ENCODE measurements at regions not wholly inside any gene's neighbourhood (a gene's known extent, or its start where the extent isn't known, plus 50 kb on each side); places are given as distances from the start of the nearest gene placed in this dataset.

GRCh38 chr3:83740504-83740903 is 1218.3 kb upstream of the CADM2 start:
- H3K4me3 Mint-ChIP-seq: no peak overlapping the region
- Histone ChIP-seq H3K36me3 (ENCODE audit: control insufficient read depth in 2 of 2, extremely low read depth in 1 of 2, insufficient read depth in 1 of 2, low read length in 1 of 2) (no peaks in the 10 kb centered on the region), H3K27me3 (replicated peaks in 1 of 2; ENCODE audit: control insufficient read depth in 2 of 2, extremely low read depth in 1 of 2, insufficient read depth in 2 of 2, low read length in 1 of 2) (no peaks in the 10 kb centered on the region), H3K4me1 (ENCODE audit: control insufficient read depth in 1 of 2, extremely low read depth in 1 of 2, insufficient read depth in 2 of 2, low read length in 2 of 2) (no peaks in the 10 kb centered on the region), H3K9me3 (no peaks in the 10 kb centered on the region), H3K4me3 (ENCODE audit: control insufficient read depth in 1 of 2, extremely low read depth in 1 of 2, low read length in 1 of 2) (no peak overlapping the region), H3K27ac (ENCODE audit: low read length) (no peak overlapping the region)
- no peaks in the 10 kb centered on the region for H3K36me3 Mint-ChIP-seq
- peaks cover 4 to 17% (median 5%) of the 10 kb centered on the region in 3 donors for H3K9me3 Mint-ChIP-seq
- no peaks in the 10 kb centered on the region for H3K27me3 Mint-ChIP-seq
- DNase-seq (no peak), ATAC-seq (replicated peaks in 1 of 4) (no peak)
- ChIA-PET CTCF (no interaction called here), POLR2A (no interaction called here)
- H3K4me1 Mint-ChIP-seq: no peaks in the 10 kb centered on the region
- WGBS (ENCODE audit: insufficient coverage): no CpG with 5 or more reads among the region's 1 CpG
- H3K27ac Mint-ChIP-seq: no peak overlapping the region

GRCh38 chr3:83765956-83766355 is 1192.8 kb upstream of the CADM2 start:
- CTCF ChIA-PET: no interaction called here
- no peak overlapping the region for H3K27ac ChIP-seq (ENCODE audit: low read length)
- WGBS (ENCODE audit: insufficient coverage): no CpG with 5 or more reads among the region's 1 CpG

GRCh38 chr3:83769791-83770663 is 1188.8 kb upstream of the CADM2 start:
- no peak for DNase-seq
- 73% methylated on average over 12 of the region's 17 CpGs for WGBS (ENCODE audit: insufficient coverage)
- no peak overlapping the region for H3K4me3 Mint-ChIP-seq

More at GRCh38 chr3:83765956-83766355, 1192.8 kb upstream of the CADM2 start:
- ATAC-seq (replicated peaks in 1 of 4) (no peak), DNase-seq (no peak)
- Histone ChIP-seq H3K36me3 (ENCODE audit: control insufficient read depth in 2 of 2, extremely low read depth in 1 of 2, insufficient read depth in 1 of 2, low read length in 1 of 2) (no peaks in the 10 kb centered on the region), H3K4me1 (ENCODE audit: control insufficient read depth in 1 of 2, extremely low read depth in 1 of 2, insufficient read depth in 2 of 2, low read length in 2 of 2) (no peaks in the 10 kb centered on the region), H3K9me3 (no peaks in the 10 kb centered on the region), H3K27me3 (replicated peaks in 1 of 2; ENCODE audit: control insufficient read depth in 2 of 2, extremely low read depth in 1 of 2, insufficient read depth in 2 of 2, low read length in 1 of 2) (no peaks in the 10 kb centered on the region), H3K4me3 (ENCODE audit: control insufficient read depth in 1 of 2, extremely low read depth in 1 of 2, low read length in 1 of 2) (no peak overlapping the region)
- Mint-ChIP-seq H3K27ac (no peak overlapping the region), H3K27me3 (no peaks in the 10 kb centered on the region), H3K4me1 (no peaks in the 10 kb centered on the region), H3K4me3 (no peak overlapping the region), H3K9me3 (peaks cover 4 to 28% (median 8%) of the 10 kb centered on the region in 3 donors), H3K36me3 (no peaks in the 10 kb centered on the region)
- POLR2A ChIA-PET: interaction anchor here in 1 of 2 donors (0.6 kb wide), 1 partner anchor 353 kb away, joined by 3 read pairs; no protein-coding TSS in a partner anchor

GRCh38 chr3:83770664-83771402 is 1188.0 kb upstream of the CADM2 start:
- CTCF ChIA-PET: interaction anchor here in 1 of 2 donors (0.5 kb wide), 1 partner anchor 26 kb away, joined by 3 read pairs; no protein-coding TSS in a partner anchor
- Histone ChIP-seq H3K27ac (ENCODE audit: low read length) (no peak overlapping the region), H3K27me3 (replicated peaks in 1 of 2; ENCODE audit: control insufficient read depth in 2 of 2, extremely low read depth in 1 of 2, insufficient read depth in 2 of 2, low read length in 1 of 2) (no peaks in the 10 kb centered on the region), H3K4me3 (ENCODE audit: control insufficient read depth in 1 of 2, extremely low read depth in 1 of 2, low read length in 1 of 2) (no peak overlapping the region), H3K9me3 (no peaks in the 10 kb centered on the region), H3K4me1 (ENCODE audit: control insufficient read depth in 1 of 2, extremely low read depth in 1 of 2, insufficient read depth in 2 of 2, low read length in 2 of 2) (no peaks in the 10 kb centered on the region), H3K36me3 (ENCODE audit: control insufficient read depth in 2 of 2, extremely low read depth in 1 of 2, insufficient read depth in 1 of 2, low read length in 1 of 2) (no peaks in the 10 kb centered on the region)
- Mint-ChIP-seq H3K9me3 (peaks cover 2 to 15% (median 3%) of the 10 kb centered on the region in 3 donors), H3K36me3 (no peaks in the 10 kb centered on the region), H3K4me3 (no peak overlapping the region), H3K4me1 (no peaks in the 10 kb centered on the region), H3K27me3 (no peaks in the 10 kb centered on the region), H3K27ac (no peak overlapping the region)
- POLR2A ChIA-PET: no interaction called here
- DNase-seq: no peak
- no CpG with 5 or more reads among the region's 7 CpGs for WGBS (ENCODE audit: insufficient coverage)
- no peak for ATAC-seq (replicated peaks in 1 of 4)

More at GRCh38 chr3:83769791-83770663, 1188.8 kb upstream of the CADM2 start:
- no peaks in the 10 kb centered on the region for H3K4me1 ChIP-seq (ENCODE audit: control insufficient read depth in 1 of 2, extremely low read depth in 1 of 2, insufficient read depth in 2 of 2, low read length in 2 of 2)
- no peak for ATAC-seq (replicated peaks in 1 of 4)
- H3K36me3 Mint-ChIP-seq: no peaks in the 10 kb centered on the region
- peaks cover 3 to 16% (median 4%) of the 10 kb centered on the region in 3 donors for H3K9me3 Mint-ChIP-seq
- H3K27me3 ChIP-seq (replicated peaks in 1 of 2; ENCODE audit: control insufficient read depth in 2 of 2, extremely low read depth in 1 of 2, insufficient read depth in 2 of 2, low read length in 1 of 2): no peaks in the 10 kb centered on the region
- ChIA-PET CTCF (no interaction called here), POLR2A (no interaction called here)
- no peak overlapping the region for H3K4me3 ChIP-seq (ENCODE audit: control insufficient read depth in 1 of 2, extremely low read depth in 1 of 2, low read length in 1 of 2)
- H3K36me3 ChIP-seq (ENCODE audit: control insufficient read depth in 2 of 2, extremely low read depth in 1 of 2, insufficient read depth in 1 of 2, low read length in 1 of 2): no peaks in the 10 kb centered on the region
- H3K4me1 Mint-ChIP-seq: no peaks in the 10 kb centered on the region
- no peaks in the 10 kb centered on the region for H3K9me3 ChIP-seq
- H3K27ac ChIP-seq (ENCODE audit: low read length): no peak overlapping the region
- no peak overlapping the region for H3K27ac Mint-ChIP-seq
- H3K27me3 Mint-ChIP-seq: no peaks in the 10 kb centered on the region

GRCh38 chr3:83802801-83803200 is 1156.0 kb upstream of the CADM2 start:
- Mint-ChIP-seq H3K27ac (no peak overlapping the region), H3K36me3 (no peaks in the 10 kb centered on the region)
- WGBS (ENCODE audit: insufficient coverage): 80% methylated on average over 1 of the region's 2 CpGs

GRCh38 chr3:83807511-83807910 is 1151.3 kb upstream of the CADM2 start:
- H3K27ac ChIP-seq (ENCODE audit: low read length): no peak overlapping the region
- ATAC-seq (replicated peaks in 1 of 4): no peak
- H3K9me3 ChIP-seq: no peaks in the 10 kb centered on the region
- H3K4me3 ChIP-seq (ENCODE audit: control insufficient read depth in 1 of 2, extremely low read depth in 1 of 2, low read length in 1 of 2): no peak overlapping the region
- DNase-seq: no peak
- Mint-ChIP-seq H3K27me3 (no peaks in the 10 kb centered on the region), H3K9me3 (peaks cover 9 to 28% (median 10%) of the 10 kb centered on the region in 3 donors), H3K27ac (no peak overlapping the region), H3K4me1 (no peaks in the 10 kb centered on the region), H3K4me3 (no peak overlapping the region), H3K36me3 (no peaks in the 10 kb centered on the region)
- ChIA-PET CTCF (no interaction called here), POLR2A (no interaction called here)
- H3K36me3 ChIP-seq (ENCODE audit: control insufficient read depth in 2 of 2, extremely low read depth in 1 of 2, insufficient read depth in 1 of 2, low read length in 1 of 2): no peaks in the 10 kb centered on the region
- WGBS (ENCODE audit: insufficient coverage): no CpG with 5 or more reads among the region's 3 CpGs
- no peaks in the 10 kb centered on the region for H3K4me1 ChIP-seq (ENCODE audit: control insufficient read depth in 1 of 2, extremely low read depth in 1 of 2, insufficient read depth in 2 of 2, low read length in 2 of 2)
- H3K27me3 ChIP-seq (replicated peaks in 1 of 2; ENCODE audit: control insufficient read depth in 2 of 2, extremely low read depth in 1 of 2, insufficient read depth in 2 of 2, low read length in 1 of 2): no peaks in the 10 kb centered on the region

More at GRCh38 chr3:83802801-83803200, 1156.0 kb upstream of the CADM2 start:
- no peaks in the 10 kb centered on the region for H3K9me3 ChIP-seq
- DNase-seq (no peak), ATAC-seq (replicated peaks in 1 of 4) (no peak)
- H3K36me3 ChIP-seq (ENCODE audit: control insufficient read depth in 2 of 2, extremely low read depth in 1 of 2, insufficient read depth in 1 of 2, low read length in 1 of 2): no peaks in the 10 kb centered on the region
- Mint-ChIP-seq H3K4me3 (no peak overlapping the region), H3K27me3 (no peaks in the 10 kb centered on the region), H3K4me1 (no peaks in the 10 kb centered on the region), H3K9me3 (peaks cover 3 to 9% (median 7%) of the 10 kb centered on the region in 3 donors)
- no peak overlapping the region for H3K4me3 ChIP-seq (ENCODE audit: control insufficient read depth in 1 of 2, extremely low read depth in 1 of 2, low read length in 1 of 2)
- H3K4me1 ChIP-seq (ENCODE audit: control insufficient read depth in 1 of 2, extremely low read depth in 1 of 2, insufficient read depth in 2 of 2, low read length in 2 of 2): no peaks in the 10 kb centered on the region
- ChIA-PET CTCF (no interaction called here), POLR2A (no interaction called here)
- H3K27me3 ChIP-seq (replicated peaks in 1 of 2; ENCODE audit: control insufficient read depth in 2 of 2, extremely low read depth in 1 of 2, insufficient read depth in 2 of 2, low read length in 1 of 2): no peaks in the 10 kb centered on the region
- no peak overlapping the region for H3K27ac ChIP-seq (ENCODE audit: low read length)
